Left kidney (tissue), 1 donor: ENCODE measurements at regions not wholly inside any gene's neighbourhood (a gene's known extent, or its start where the extent isn't known, plus 50 kb on each side); places are given as distances from the start of the nearest gene placed in this dataset.
"Not testable (repeated sequence)": the region's sequence is repeated elsewhere in the genome, so short reads cannot be mapped to it uniquely, and the experiment has no call there.

ENCODE experiments used
- DNase-seq: peaks from one replicate; pipeline ENCODE4 v3.0.0-alpha.2; 2013

DNA sequence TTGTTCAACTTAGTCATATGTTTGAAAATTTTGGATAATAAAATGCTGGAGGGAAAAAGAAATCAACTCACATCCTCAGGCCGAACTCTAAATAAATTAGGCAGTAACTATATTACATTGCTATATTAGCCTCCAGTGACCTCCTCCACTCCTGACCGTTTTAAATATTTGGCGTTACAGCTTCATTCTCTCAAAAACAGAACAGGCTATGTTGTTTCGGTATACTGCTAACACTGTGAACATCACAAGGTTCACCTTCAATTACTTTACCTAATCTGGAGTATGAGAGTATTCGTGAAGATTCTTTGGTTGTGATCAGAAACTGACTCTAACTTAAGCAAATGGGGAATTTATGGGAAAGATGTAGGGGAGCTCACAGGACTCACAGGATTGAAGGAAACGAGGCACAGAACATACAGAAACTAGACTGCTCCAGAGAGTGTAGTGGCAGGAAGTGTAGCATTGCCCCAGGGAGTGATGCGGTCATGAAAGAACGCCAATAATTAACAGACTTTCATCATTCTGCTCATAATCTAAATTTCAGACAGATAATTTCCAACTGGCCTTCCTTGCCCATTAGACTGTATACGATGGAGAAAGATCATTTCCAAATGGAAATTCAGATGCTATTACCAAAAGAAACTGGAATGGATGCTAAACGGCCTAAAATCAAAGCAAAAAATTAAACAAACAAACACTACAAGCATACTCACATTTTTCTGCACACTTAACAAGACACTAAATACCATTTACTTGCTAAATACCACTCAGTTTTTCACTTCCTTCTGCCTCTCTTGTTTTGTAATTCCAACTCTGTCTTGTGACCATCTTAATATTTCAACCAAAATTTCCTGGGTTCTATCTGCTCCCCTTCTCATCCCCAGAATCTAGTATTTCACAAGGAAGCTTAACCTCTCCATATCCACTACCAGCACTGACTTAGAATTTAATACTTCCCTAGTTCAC, 110.1 kb upstream of the LPAR1 start:
- DNase-seq: no peak

DNA sequence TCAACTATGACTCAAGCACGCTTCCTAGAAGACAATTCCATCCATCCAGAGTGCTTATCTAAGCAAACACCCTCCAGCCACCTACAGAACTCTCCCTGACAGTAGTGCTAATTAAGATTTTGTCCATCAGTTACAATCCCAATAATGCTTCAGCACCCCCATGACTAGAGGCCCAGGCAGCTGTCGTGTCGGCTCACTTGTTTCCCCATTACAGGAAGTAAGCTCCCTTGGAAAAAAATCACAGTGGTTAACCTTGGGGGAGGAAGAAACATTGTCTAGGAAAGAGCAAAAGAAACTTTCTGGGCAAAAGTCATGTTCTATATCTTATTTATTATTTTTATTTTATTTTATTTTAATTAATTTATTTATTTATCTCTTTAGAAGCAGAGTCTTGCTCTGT, 108.8 kb upstream of the LPAR1 start:
- no peak for DNase-seq

DNA sequence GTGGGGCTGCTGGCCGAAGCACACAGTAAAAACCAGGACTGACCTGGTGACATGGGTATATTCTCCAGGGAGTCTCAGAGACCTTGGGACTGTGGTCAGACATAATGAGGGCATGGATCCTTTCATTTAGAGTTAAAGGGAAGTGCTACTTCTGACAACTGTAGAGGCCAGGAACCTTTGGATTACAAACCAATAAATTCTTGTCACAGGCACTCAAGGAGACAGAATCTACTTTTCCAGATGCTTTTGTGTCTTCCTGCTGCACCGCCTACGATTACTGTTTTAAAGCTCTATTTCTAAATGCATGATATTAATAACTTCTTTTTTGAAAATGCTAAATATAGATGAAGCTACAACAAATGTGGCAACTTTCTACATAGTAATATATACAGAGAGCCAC, 106.5 kb upstream of the LPAR1 start:
- DNase-seq: no peak

DNA sequence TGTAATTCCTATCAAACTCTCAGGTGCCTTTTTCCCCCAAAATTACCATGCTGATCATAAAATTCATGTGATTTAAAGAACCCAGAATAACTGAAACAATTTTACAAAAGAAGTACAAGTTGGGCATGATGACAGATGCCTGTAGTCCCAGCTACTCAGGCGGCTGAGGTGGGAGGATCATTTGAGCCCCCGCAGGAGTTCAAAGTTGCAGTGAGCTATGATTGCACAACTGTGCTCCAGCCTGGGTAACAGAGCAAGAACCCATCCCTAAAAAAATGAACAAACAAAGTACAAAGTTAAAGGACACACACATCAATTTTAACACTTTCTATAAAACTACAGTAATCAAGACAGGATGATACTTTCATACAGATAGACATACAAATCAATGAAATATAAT, 97.9 kb upstream of the LPAR1 start:
- DNase-seq: no peak

DNA sequence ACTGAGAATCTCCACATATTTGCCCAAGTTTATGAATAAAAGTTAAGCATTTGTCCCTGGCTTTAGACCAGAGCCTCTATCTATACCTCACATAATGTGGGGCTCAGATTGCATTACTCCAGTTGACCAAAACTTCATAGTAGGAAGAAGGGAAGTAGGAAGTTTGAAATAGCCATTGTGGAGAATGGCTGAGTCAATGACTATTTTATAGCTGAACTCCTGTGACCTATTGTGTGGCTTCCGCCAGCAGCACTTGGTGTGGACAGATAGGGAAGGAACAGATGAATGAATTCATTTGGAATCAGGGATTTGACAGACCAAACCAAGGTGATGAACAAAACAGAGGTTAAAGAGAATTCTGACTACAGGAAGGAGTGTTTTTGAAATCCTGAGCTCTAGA, 92.9 kb upstream of the LPAR1 start:
- DNase-seq: no peak

DNA sequence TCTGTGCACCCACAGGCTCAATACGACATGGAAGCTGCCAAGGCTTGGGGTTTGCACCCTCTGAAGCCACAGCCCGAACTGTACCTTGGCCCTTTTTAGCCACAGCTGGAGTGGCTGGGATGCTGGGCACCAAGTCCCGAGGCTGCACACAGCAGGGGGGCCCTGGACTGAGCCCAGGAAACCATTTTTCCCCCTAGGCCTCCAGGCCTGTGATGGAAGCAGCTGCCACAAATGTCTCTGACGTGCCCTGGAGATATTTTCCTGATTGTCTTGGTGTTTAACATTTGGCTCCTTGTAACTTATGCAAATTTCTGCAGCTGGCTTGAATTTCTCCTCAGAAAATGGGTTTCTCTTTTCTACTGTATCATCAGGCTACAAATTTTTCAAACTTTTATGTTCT, 82.3 kb upstream of the LPAR1 start:
- no peak for DNase-seq

DNA sequence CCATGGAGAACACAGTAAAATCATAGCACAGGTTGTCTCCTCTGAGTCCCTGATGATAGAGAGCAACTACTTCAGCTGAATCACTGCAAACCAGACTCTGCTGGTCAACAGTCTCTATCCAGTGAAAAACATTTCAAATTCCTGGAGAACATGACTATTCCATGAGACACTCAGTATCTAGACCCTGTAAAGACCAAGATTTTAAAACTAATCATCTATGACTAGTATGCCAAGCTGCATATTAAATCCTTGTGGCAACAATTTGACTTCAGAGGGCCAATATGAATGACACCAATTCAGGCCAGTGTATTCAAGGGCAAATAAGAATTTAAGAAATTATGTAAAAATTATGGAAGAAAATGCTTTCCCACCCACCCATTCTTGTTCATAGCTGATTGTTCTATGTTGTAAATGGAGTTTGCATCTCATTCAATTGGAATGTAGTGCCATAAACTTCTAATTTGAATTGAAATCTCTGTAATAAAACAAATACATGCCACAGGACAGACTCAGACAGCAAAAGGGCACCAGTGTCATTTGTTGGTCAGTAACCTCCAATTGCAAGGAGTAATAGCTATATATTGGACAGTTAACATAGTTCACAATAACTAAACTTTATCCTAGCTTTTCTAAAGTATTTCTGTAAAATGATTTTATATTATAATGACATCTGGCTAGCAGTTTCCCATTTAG, 80.1 kb upstream of the LPAR1 start:
- no peak for DNase-seq

DNA sequence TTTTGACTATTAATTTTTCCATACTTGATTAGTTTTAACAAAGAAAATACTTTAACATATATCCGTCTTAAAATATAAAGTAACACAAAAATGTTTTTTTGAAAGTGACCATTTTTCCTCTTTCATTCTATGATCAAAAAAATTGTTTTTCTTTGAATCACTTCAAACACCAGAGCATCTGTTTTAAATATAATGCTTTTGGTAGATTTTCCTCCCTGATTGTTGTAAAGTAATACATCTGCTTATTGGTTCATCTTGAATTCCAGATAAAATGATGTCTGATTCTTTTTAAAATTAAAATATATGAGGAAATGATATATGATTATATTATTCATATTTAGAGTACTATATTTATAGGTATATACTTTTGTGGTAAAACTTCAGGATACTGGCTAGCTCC, 76.2 kb upstream of the LPAR1 start:
- no peak for DNase-seq

DNA sequence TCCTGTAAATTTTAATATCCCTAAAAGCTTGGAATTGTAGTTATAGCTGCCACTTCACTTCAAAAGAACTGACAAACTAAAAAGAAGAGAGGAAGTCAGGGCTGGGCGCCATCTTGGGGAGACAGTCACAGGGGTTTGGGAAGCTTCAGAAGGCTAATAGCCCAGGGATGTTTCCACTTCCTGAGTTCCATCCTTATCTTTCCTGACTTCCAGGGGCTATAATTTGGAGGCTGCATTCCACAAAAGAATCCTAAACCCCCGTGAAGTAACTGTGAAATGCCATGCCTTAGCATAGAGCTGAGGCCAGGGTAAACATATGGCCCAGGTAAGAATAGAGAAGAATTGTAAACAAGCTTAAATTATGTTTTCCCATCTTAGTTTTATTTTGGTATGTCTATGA, 75.4 kb upstream of the LPAR1 start:
- no peak for DNase-seq

DNA sequence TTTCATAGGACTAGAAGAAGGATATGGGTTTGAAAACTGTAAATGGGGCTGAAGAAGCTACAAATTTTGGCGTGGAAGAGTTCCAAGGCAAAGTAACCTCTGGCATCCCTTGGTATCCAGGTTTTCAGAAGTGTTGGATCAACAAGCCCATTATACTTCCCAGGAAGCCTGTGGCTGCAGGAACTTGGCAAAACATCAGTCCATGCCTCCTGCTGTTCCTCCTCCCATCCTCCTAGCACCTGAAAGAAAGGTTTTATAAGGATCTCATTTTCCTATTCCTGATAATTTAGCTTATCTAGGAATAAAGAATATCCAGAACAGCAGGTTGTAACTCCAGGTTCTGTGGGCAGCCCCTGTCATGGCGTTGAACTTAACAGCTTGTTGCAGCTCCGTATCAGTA, 72.5 kb upstream of the LPAR1 start:
- DNase-seq: no peak

DNA sequence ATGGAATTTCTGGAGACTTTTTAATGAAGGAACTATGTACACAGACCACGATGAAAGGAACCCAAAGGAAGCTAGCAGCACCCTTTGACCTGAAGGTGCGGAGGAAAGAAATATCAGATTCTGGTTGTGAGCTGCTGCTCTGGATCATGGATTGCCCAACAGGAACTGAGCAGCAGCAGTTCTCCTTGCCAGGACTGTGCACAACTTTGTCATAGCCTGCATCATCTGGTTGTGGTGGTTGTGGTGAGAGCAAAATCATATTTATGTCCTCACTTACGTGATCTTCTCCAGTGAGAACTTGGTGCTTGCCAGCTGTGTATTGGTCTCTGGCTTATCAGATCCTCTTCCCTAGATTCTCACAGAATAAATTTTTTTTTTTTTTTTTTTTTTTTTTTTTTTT, 70.7 kb upstream of the LPAR1 start:
- no peak for DNase-seq

DNA sequence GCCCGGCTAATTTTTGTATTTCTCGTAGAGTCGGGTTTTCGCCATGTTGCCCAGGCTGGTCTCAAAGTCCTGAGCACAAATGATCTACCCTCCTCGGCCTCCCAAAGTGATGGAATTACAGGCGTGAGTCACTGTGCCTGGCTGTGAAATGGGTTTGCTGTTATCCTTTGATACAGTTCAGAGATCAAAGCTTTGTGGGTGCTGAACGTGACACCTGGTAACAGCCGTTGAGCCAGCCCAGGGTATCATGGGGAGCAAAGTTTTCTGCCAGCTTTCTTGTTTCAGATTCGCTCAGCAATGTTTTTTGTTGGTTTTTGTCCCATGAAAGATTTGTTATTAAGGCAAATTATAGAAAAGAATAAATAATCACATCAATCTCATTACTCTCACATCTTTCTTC, 68.9 kb upstream of the LPAR1 start:
- no peak for DNase-seq

DNA sequence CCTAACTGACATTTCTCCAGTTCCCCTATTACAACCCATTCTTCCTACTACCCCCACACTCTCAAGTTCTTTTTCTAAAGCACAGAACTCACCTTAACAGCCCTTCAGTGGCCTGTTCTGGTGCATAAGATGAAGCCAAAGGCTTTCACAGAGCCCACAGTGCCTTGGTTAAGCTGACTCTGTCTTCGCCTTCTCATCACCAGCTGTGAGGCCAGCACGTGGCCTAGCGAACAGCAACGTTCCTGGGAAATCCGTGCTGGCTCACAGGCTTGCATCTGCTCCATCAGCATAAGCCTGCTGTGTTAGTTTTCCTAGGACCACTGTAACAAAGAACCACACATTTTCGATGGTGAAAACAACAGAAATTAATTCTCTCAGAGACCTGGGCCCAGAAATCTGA, 67.9 kb upstream of the LPAR1 start:
- DNase-seq: no peak

DNA sequence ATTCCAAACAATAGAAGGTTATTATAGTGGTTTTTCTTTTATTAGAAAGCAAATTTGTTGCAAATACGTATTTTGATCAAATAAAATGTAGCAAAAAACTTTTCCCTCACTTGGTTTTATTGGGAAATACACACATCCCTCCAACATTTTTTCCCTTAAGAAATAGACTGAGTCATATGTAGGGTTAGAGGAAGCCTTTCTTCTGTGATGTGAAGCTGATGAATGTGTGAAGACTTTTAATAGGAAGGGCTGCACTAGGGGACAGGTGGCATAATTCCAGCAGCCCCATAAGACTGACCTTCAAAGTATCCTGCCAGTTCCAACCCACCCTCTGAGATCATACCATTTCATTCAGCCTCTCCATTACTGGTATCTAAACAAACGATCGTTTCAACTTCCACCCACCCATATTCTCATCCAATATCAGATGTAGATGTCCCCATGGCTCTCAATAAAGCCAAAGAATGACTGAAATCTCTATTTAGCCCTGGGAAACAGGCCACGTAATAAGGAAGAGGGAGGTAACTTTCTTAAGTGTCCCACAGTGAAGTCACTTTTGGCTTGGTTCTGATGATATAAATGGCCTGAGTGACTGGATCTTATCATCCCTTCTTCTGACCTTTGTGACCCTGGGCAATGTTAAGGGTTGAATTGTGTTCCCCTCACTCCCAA, 64.7 kb upstream of the LPAR1 start:
- no peak for DNase-seq

DNA sequence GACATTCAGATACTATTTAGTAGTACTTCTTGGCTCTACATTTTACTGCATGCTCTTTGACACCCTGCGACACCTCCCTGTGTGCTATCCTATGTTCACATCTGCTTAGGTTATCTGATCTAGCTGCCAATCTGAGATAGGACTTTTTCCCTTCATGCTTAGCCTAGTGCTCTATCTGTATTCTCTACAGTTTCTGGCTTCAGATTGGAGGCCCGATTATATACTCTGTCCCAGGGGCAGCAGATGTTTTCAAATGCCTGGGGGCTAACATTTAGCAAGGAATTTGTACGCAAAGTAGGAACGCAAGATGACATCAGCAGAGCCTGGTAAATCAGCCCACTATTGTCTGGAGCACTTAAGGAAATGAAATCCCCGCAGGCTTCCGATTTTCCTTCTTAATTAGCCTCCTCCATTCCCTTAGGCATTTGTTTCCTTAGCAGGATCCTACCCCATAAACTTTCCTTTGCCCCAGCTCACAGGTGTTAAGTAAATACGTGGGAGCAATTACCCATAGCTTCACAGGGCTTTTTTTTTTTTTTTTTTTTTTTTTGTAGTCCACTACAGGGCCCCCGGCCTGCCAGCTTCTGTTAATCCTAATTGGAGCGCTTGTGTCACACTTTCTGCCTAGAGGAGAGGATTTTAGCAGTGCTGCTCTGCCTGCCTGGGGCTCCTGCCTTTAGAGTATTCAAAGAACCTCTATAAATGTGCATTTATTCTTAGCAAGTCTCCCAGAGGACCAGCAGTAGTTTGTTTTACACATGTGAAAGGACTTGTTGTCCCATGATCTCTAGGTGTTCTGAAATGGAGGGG, 61.1 kb upstream of the LPAR1 start:
- DNase-seq: no peak

DNA sequence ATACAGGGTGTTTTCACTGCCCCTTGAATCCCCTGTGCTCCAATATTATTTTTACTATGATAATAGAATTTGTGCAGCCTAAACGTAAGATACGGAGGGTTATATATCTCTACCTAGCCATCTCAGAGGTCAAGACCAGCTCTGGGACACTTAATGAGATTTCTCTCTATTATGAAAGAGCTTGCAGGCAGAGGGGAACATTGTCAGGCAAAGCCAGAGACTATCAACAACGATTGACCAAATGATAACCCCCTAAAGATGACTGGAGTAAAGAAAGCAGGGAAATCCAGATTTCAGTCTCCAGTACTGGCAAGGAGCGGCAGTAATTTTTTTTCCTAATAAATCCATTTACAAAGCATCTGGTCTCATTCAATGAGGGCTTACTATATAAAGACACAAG, 59.8 kb upstream of the LPAR1 start:
- DNase-seq: no peak

DNA sequence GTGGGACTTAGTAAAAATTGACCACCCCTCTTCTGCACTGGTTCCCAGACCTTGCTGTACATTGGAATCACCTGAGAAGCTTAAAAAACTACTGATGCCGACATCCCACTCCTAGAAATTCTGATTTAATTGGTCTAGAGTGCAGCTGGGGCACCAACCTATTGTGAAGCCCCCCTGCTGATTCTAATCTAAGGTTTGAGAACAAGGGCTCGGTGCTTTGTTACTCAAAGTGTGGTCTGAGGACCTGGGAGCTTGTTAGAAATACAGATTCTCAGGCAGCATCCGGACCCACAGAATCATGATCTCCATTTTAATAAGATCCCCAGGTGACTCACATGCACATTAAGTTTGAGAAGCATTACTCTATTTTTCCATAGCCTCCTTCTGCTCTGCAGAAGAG, 57.8 kb upstream of the LPAR1 start:
- DNase-seq: no peak

DNA sequence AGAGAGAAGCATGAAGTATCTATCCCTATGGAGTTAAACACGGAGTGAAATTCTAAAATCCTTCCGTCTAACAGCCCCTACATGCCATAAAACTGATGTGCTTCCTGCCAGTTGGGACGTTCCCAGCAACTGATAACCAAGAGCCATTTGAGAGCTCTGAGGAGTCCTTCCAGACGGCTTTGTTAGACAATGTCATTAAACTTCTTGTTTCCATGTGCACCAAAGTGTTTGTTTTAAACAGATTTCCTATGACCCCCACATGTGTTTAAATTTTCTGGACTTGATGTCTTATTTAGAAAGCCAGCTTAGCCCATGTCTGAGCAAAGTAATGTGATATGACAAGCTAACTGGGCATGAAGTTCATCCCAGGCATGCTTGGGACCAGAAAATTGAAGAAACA, 57.2 kb upstream of the LPAR1 start:
- DNase-seq: peak; percentile 57

DNA sequence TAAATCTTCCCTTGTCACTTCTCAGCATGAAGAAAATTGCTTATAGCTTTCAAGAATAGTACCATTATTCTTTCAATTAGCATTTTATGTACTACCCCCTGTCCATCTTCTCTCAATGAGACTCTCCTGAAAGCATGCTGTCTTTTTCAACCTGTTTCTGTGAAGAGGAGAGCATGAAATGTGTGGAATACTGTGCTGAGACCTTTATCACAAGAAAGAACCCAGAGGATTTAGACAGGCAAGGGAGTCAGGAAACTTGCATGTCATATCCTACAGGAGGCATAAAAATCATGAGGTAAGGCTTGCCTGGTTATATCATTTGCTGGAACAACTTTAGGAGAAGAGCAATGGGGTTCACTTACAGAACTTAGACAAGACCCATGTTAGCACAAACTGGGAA, 56.7 kb upstream of the LPAR1 start:
- DNase-seq: no peak

DNA sequence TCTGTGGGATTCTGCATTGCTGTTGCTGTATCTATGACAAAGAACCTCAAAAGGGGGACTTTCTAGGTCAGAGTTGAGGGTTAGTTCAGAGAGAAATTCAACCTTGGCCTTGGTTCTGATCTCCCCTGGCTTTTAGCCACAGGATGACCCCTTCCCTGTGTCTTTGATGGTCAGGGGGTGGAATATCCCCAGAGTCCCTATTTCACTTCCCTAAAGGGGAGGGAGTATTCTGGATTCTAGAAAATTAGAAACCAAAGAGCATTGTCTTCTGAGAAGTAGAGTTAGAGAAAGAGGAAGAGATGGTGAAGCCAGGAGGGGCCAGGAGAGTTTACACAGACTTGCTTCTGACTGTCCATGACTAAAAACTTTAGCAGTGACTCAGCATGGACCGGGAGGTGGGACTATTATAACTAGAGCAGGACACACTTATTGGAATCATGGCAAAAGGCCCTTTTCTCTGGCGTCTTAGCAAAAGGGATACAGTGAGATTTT, 56.2 kb upstream of the LPAR1 start:
- DNase-seq: no peak

DNA sequence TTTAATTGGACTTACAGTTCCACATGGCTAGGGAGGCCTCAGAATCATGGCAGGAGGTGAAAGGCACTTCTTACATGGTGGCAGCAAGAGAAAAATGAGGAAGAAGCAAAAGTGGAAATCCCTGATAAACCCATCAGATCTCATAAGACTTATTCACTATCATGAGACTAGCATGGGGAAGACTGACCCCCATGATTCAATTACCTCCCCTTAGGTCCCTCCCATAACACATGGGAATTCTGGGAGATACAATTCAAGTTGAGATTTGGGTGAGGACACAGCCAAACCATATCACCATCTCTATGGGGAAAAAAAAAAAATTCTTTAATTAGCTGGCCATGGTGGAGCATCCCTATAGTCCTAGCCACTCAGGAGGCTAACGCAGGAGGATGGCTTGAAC, 53.9 kb upstream of the LPAR1 start:
- DNase-seq: not testable (repeated sequence)
